Endodermal cell (in vitro differentiated cells): ENCODE measurements at regions not wholly inside any gene's neighbourhood (a gene's known extent, or its start where the extent isn't known, plus 50 kb on each side); places are given as distances from the start of the nearest gene placed in this dataset.

ENCODE experiments used
- DNase-seq: peaks from one replicate; pipeline ENCODE4 v3.0.0-alpha.2; 2017
- H3K27ac ChIP-seq: 2 replicates; pipeline ENCODE4 v1.5.1; 2013; ENCODE audit warnings: mild to moderate bottlenecking, low read depth, low read length, moderate library complexity
- H3K27me3 ChIP-seq: 2 replicates; pipeline ENCODE4 v1.6.1; 2013; ENCODE audit warnings: mild to moderate bottlenecking, low read length, moderate library complexity; ENCODE audit not compliant: insufficient read depth, control insufficient read depth, poor library complexity, severe bottlenecking
- H3K36me3 ChIP-seq: 2 replicates; pipeline ENCODE4 v1.7.0; 2013; ENCODE audit warnings: mild to moderate bottlenecking, low read length, moderate library complexity; ENCODE audit not compliant: control insufficient read depth, insufficient read depth
- H3K4me1 ChIP-seq: one replicate; pipeline ENCODE4 v1.7.0; 2013; ENCODE audit warnings: low read length; ENCODE audit not compliant: control insufficient read depth, insufficient read depth
- H3K4me3 ChIP-seq: 2 replicates; pipeline ENCODE4 v1.5.1; 2013; ENCODE audit warnings: mild to moderate bottlenecking, low read length, moderate library complexity
- H3K9ac ChIP-seq: 2 replicates; pipeline ENCODE4 v1.6.1; 2013; ENCODE audit warnings: mild to moderate bottlenecking, low read length, moderate library complexity; ENCODE audit not compliant: poor library complexity, severe bottlenecking; ENCODE audit errors: extremely low read depth
- H3K9me3 ChIP-seq: 2 replicates; pipeline ENCODE4 v1.6.1; 2013; ENCODE audit warnings: mild to moderate bottlenecking, low read length, moderate library complexity; ENCODE audit not compliant: control insufficient read depth
- H3K27ac Mint-ChIP-seq: 2 replicates; pipeline ENCODE4 v1.8.0; 2020; ENCODE audit warnings: mixed read lengths
- H3K27me3 Mint-ChIP-seq: 2 replicates; pipeline ENCODE4 v1.8.0; 2021; ENCODE audit warnings: mild to moderate bottlenecking, mixed read lengths; ENCODE audit not compliant: insufficient read depth
- H3K36me3 Mint-ChIP-seq: 2 replicates; pipeline ENCODE4 v1.8.0; 2020; ENCODE audit warnings: low read depth, mixed read lengths
- H3K4me1 Mint-ChIP-seq: 2 replicates; pipeline ENCODE4 v1.8.0; 2020; ENCODE audit warnings: mixed read lengths
- H3K4me3 Mint-ChIP-seq: 2 replicates; pipeline ENCODE4 v1.8.0; 2020; ENCODE audit warnings: mild to moderate bottlenecking, moderate library complexity, mixed read lengths
- H3K9me3 Mint-ChIP-seq: 2 replicates; pipeline ENCODE4 v1.8.0; 2020; ENCODE audit warnings: mild to moderate bottlenecking, mixed read lengths
- CTCF ChIP-seq: fragments of 200-600 bp; sonication (generic); conservative IDR thresholded peaks from 2 replicates; pipeline ENCODE4 v1.5.0; 2021; ENCODE audit warnings: antibody characterized with exemption, mild to moderate bottlenecking
- WGBS, 2 experiments: methylation state at CpG; one replicate each; pipeline versions ENCODE4 v1.1.5 to v1.1.7; 2013; ENCODE audit warnings: missing lambda C conversion rate in 2 of 2, mixed read lengths in 1 of 2; ENCODE audit not compliant: insufficient coverage in 1 of 2, insufficient read length in 1 of 2; 5-methylcytosine and 5-hydroxymethylcytosine counted together

GRCh38 chr6:93970684-93971083 lies 551.3 kb upstream of the EPHA7 start:
- 84 to 88% methylated on average over 4 to 5 of the region's 5 CpGs for WGBS, 2 experiments
- H3K4me1 Mint-ChIP-seq: peaks cover 10% of the 10 kb centered on the region
- Histone ChIP-seq H3K4me1 (peaks cover 7% of the 10 kb centered on the region), H3K4me3 (no peak overlapping the region), H3K27ac (no peak overlapping the region), H3K9me3 (no peaks in the 10 kb centered on the region), H3K9ac (no peak overlapping the region), H3K36me3 (no peaks in the 10 kb centered on the region), H3K27me3 (no peaks in the 10 kb centered on the region)
- H3K4me3 Mint-ChIP-seq: no peak overlapping the region
- peaks cover 2% of the 10 kb centered on the region for H3K36me3 Mint-ChIP-seq
- H3K27me3 Mint-ChIP-seq: no peaks in the 10 kb centered on the region
- no peak overlapping the region for H3K27ac Mint-ChIP-seq
- H3K9me3 Mint-ChIP-seq: no peaks in the 10 kb centered on the region
- no peak for TF ChIP-seq CTCF
- peak; percentile 44 for DNase-seq

GRCh38 chr6:93968126-93968525 lies 548.8 kb upstream of the EPHA7 start:
- no peak overlapping the region for H3K27ac Mint-ChIP-seq
- H3K27me3 ChIP-seq: no peaks in the 10 kb centered on the region
- 89 to 94% methylated on average over 3 to 4 of the region's 4 CpGs for WGBS, 2 experiments

GRCh38 chr6:93964926-93965325 lies 545.6 kb upstream of the EPHA7 start:
- Histone ChIP-seq H3K9me3 (no peaks in the 10 kb centered on the region), H3K9ac (no peak overlapping the region), H3K27me3 (no peaks in the 10 kb centered on the region), H3K4me1 (no peaks in the 10 kb centered on the region), H3K4me3 (no peak overlapping the region), H3K27ac (no peak overlapping the region), H3K36me3 (no peaks in the 10 kb centered on the region)
- Mint-ChIP-seq H3K27me3 (no peaks in the 10 kb centered on the region), H3K9me3 (no peaks in the 10 kb centered on the region), H3K4me3 (no peak overlapping the region), H3K27ac (no peak overlapping the region), H3K4me1 (peaks cover 6% of the 10 kb centered on the region), H3K36me3 (peaks cover 2% of the 10 kb centered on the region)
- TF ChIP-seq CTCF: no peak
- no peak for DNase-seq
- WGBS, 2 experiments: 88% methylated on average over 1 of the region's 1 CpG; no CpG with 5 or more reads in 1 of the 2 experiments

More at GRCh38 chr6:93968126-93968525, 548.8 kb upstream of the EPHA7 start:
- Histone ChIP-seq H3K9ac (no peak overlapping the region), H3K9me3 (no peaks in the 10 kb centered on the region), H3K27ac (no peak overlapping the region), H3K4me3 (no peak overlapping the region), H3K4me1 (peaks cover 7% of the 10 kb centered on the region), H3K36me3 (no peaks in the 10 kb centered on the region)
- Mint-ChIP-seq H3K4me1 (peaks cover 13% of the 10 kb centered on the region), H3K4me3 (no peak overlapping the region), H3K27me3 (no peaks in the 10 kb centered on the region), H3K36me3 (peaks cover 2% of the 10 kb centered on the region), H3K9me3 (no peaks in the 10 kb centered on the region)
- DNase-seq: no peak
- TF ChIP-seq CTCF: no peak
